HG03558 (cell line): ENCODE measurements at regions not wholly inside any gene's neighbourhood (a gene's known extent, or its start where the extent isn't known, plus 50 kb on each side); places are given as distances from the start of the nearest gene placed in this dataset.

Experiments
- ATAC-seq: cut with Tn5 transposase; IDR thresholded peaks from one replicate; pipeline ENCODE4 v1.9.1; 2021; ENCODE audit warnings: moderate number of reproducible peaks; ENCODE audit not compliant: unreplicated experiment; ENCODE audit errors: extremely low read depth

DNA sequence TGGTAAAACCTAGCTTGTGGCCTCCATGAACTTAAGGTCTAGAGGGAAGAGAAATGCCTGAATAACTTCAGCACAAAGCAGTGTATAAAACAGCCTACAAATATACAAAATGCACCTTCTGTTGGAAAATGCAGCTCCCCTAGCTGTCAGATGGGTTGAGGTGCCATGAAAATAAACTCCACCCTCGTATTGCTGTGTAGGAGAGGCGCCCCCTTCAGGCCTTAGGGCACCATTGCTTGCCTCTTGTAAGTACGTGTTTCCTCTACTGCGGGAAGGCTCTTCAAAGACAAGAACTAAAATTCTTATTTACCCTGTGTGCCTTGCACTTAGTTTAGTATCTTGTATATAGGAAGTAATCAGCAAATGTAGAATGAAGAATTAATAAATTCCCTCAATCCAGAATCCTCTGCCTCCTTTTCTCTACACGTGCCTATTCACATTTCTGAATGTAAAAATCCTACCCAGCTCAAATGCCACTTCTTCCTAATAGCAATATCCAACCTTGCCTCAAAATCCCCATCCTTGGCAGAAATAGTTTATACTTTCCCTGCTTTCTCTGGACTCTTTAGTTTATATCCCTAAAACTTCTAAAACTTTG, 393.7 kb upstream of the PDE4D start:
- ATAC-seq = no peak

DNA sequence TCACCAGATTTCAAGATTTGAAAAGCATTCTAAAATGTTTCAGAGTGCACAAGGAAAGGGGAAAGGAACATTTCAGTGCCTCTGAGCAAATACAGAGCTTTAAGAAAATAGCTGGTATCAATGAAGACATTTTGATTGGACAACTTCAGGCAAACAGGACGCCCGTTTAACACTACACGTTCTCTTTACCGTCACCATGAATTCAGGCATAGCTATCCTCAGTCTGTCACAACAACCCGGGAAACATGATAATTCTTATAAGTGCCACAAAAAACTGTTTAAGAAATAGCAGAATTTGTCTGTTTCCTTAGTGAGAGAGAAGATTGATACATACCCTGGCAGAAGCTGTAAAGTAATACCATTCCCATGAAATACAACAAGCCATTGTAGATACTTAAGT, 392.4 kb upstream of the PDE4D start:
- no peak for ATAC-seq

- ATAC-seq = no peak
These were observed 387.4 kb upstream of the PDE4D start for GRCh38 chr5:60280943-60281342.

GRCh38 chr5:60277941-60278340, 384.4 kb upstream of the PDE4D start:
- ATAC-seq = no peak

- no peak for ATAC-seq
These were observed 381.2 kb upstream of the PDE4D start for GRCh38 chr5:60274747-60275146.

DNA sequence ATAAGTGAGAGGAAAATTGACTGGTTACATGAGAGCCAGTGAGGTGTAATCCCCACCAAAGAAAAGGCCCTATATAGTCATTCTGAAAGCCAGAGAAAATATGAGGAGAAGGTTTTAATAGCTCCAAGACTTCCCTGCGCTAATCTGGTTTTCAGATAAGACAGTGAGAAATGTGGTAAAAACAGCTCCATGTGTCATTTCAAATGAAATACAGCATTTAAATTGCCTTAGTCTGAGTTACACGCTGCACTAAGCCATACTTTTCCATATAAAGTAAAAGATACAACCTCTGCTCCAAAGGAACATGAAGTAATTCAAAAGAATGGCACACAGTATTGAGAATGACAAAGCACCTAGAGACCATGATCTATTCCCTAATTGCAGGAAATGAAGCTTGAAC, 378.0 kb upstream of the PDE4D start:
- no peak for ATAC-seq

- no peak for ATAC-seq
These were observed 374.4 kb upstream of the PDE4D start for GRCh38 chr5:60267907-60268306.

DNA sequence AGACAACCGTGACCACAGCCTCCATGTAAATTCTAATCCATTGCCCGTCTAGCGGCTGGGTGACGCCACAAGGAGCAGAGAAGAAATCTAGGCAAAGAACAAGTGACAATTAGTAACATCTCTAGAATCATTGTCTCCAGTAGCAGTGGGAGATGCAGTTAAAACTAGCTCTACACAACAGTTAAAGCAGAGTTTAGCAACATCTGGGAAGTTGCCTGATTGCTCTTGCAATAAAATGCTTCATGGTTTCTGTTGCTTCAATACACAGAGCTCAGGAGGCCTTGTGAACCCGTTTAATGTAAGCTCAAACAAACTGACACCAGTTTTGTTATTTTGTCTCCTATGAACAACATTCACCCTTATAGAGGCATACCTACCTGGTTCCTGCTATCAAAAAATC, 369.8 kb upstream of the PDE4D start:
- ATAC-seq = no peak

DNA sequence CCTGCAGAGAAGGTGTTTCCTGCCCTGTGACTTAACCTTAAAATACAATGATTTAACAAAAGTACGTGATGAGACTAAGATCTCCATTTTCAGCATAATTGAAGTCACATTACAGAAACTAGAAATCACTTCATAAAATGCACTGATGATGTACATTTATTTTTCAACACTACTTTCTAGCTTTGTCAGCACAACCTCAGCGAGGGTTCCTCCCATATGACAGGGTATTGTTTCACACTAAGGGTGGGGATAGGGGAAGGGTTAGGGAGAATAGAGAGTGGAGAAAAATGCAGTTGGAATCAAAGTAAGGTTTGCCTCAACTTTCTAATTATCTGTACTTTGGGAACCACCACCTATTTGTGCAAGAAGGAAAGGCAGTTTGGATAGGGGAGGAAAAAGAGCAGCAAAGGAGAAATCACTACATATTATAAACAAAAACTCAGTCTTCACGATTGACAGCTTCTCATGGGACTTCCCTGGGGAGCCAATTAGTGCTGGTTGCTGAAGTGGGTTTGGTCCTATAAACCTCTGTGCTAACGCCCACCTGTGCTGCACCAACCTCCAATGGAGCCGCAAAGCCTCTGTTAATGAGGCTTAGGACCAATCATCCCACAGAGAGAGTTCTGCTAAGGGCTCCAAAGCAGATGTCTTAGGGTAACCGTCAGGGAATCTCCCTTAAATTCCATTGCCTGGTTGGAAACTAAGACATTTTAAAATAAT, 369.2 kb upstream of the PDE4D start:
- ATAC-seq = no peak

DNA sequence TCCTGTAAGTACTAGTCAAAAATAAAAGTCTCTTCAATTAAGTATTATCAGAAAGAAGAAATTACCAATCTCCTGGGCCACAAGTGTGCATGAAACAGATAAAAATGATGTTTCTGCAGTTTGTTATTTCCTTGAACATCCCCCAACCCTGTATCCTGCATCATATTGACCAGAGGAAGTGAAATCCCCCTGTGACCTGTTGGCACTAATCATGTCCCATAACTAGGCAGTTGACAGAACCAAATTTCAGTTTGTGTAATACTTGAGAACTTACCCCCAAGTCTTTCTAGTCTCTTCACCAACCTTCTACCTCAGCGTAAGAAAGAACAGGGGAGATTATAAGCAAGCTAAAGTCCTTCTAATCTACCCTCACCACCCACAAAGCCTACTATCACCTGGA, 368.2 kb upstream of the PDE4D start:
- ATAC-seq = no peak

DNA sequence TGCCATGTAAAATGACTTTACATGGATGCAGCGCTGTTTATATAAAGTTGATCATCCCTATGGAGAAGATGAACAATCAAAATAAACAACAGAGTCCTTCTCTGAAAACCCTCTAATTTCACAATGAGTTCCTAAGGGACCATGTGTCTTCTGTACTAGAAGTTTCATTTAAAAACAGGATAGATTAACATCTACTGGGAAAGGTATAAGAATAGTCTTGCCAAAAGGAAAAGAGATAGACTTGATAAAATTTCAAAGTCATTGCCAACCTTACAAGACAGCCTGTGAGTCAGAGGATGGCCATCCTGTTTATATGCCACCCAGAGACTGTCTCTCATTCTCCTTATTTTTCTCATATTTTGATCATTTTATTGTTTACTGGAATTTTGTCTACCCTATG, 367.1 kb upstream of the PDE4D start:
- no peak for ATAC-seq

- no peak for ATAC-seq
These were observed 366.2 kb upstream of the PDE4D start for GRCh38 chr5:60259730-60260129.

DNA sequence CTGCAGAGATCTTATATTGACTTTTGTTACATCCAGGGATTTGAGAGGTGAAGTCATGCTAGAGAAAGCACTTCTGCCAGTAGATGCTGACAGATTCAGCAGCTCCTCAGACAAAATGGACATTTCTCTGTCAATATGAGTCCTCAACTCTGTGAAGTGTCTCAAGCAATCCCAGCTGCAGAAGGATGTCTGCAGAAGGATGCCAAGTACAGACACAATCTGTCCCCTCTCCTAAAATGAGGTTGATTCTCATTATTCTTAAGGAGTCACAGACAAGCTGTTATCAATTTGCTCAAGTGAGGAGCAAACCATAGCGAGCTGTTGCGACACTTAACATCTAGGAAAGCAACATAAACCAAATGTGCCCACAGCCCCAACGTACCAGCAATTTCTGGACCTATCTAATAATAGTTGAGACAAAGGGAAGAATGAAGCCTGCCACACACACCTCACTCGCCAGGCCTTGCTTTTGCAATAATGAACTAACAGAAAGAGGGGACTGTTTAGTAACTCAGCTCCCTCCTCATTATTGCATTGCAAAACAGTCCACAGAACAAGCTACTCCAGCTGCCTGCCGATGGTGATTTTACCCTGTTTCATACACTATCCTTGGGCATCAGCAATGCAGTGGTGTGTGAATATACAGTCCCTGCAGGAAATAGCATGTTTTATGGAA, 364.2 kb upstream of the PDE4D start:
- no peak for ATAC-seq

DNA sequence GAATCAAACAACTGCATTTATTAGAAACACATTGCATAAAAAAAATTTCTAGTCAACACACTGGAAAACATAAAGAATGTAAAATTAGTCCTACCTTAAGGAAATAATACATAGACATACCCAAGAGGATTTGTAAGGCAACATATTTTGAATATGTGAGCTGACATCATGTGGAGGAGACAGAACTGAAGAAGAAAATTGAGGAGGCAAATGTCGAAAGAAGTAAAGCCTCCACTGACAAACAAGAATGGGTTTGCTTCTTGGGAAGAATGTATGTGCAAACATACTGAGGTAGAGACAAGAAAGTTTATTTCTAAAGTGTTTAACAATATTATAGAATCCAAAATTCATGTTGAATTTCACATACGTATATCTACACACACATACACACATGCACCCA, 363.0 kb upstream of the PDE4D start:
- ATAC-seq = no peak

GRCh38 chr5:60248901-60249300, 355.4 kb upstream of the PDE4D start:
- peak; percentile 94 for ATAC-seq

DNA sequence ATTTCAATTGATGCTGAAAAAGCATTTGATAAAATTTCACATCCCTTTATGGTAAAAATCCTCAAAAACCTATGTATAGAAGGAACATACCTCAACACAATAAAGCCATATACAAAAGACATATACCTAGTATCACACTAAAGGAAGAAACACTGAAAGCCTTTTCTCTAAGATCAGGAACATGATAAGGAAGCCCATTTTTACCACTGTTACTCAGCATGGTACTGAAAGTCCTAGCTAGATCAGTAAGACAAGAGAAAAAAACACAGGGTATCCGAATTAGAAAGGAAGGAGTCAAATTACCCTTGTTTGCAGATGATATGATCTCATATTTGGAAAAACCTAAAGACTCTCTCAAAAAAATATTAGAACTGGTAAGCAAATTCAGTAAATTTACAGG, 350.2 kb upstream of the PDE4D start:
- ATAC-seq = no peak

- no peak for ATAC-seq
These were observed 338.7 kb upstream of the PDE4D start for GRCh38 chr5:60232036-60232795.

- ATAC-seq = no peak
These were observed 336.9 kb upstream of the PDE4D start for GRCh38 chr5:60230456-60230855.

GRCh38 chr5:60229691-60230185, 336.2 kb upstream of the PDE4D start:
- no peak for ATAC-seq

GRCh38 chr5:60228676-60229075, 335.1 kb upstream of the PDE4D start:
- ATAC-seq = no peak

- no peak for ATAC-seq
These were observed 332.6 kb upstream of the PDE4D start for GRCh38 chr5:60226128-60226527.
